Mucosa of descending colon (tissue), 3 donors: ENCODE measurements at regions not wholly inside any gene's neighbourhood (a gene's known extent, or its start where the extent isn't known, plus 50 kb on each side); places are given as distances from the start of the nearest gene placed in this dataset.

Experiments
- ATAC-seq: fragments of 200-7000 bp; cut with Tn5 transposase; one replicate; pipeline ENCODE4 v1.9.1; 2020; ENCODE audit warnings: mild to moderate bottlenecking, moderate library complexity
- DNase-seq, 3 donors: peaks; one replicate each; pipeline ENCODE4 v3.0.0-alpha.2; 2020
- H3K36me3 ChIP-seq: fragments of 200-600 bp; one replicate; pipeline ENCODE4 v1.8.0; 2021; ENCODE audit warnings: low read depth, mild to moderate bottlenecking
- H3K4me1 ChIP-seq: fragments of 200-600 bp; one replicate; pipeline ENCODE4 v1.8.0; 2021; ENCODE audit warnings: low read depth, mild to moderate bottlenecking
- H3K4me3 ChIP-seq: fragments of 200-600 bp; one replicate; pipeline ENCODE4 v1.8.0; 2021; ENCODE audit warnings: mild to moderate bottlenecking
- H3K9me3 ChIP-seq: fragments of 200-600 bp; one replicate; pipeline ENCODE4 v1.8.0; 2021; ENCODE audit warnings: mild to moderate bottlenecking
- CTCF ChIP-seq: fragments of 200-600 bp; IDR thresholded peaks from one replicate; pipeline ENCODE4 v1.8.0; 2022; ENCODE audit warnings: antibody characterized with exemption, mild to moderate bottlenecking
- intact Hi-C, 2 donors: fragments of 100-400 bp; cut with DNase I in 1 of 2; cut with micrococcal nuclease in 1 of 2; formaldehyde crosslinking; loops; one replicate each; pipeline versions ENCODE4 v1.11.0 to v1.11.1; 2022; cut with DNase I, micrococcal nuclease
- donor health status: DM: no; HTN: no; CAD: no; lungs with moderate emphysema.
- donor health status: DM: no; HTN: no; CAD: no.
- donor health status: DM: no; HTN: yes; CAD: no.

- Histone ChIP-seq H3K4me1 (no peaks in the 10 kb centered on the region), H3K9me3 (no peaks in the 10 kb centered on the region), H3K36me3 (no peaks in the 10 kb centered on the region), H3K4me3 (no peak overlapping the region)
- DNase-seq: no peak
- intact Hi-C loops: no loop called here
- TF ChIP-seq CTCF: no peak
- ATAC-seq: no peak
Observed at GRCh38 chr11:64474680-64475079, 81.1 kb upstream of the SLC22A11 start.

GRCh38 chr11:64475145-64475544 lies 80.6 kb upstream of the SLC22A11 start:
- Histone ChIP-seq H3K9me3 (no peaks in the 10 kb centered on the region), H3K4me3 (no peak overlapping the region), H3K4me1 (no peaks in the 10 kb centered on the region), H3K36me3 (no peaks in the 10 kb centered on the region)
- intact Hi-C loops: no loop called here
- ATAC-seq (no peak), DNase-seq (no peak)
- TF ChIP-seq CTCF: no peak

GRCh38 chr11:64476881-64477280 lies 78.9 kb upstream of the SLC22A11 start:
- H3K9me3 ChIP-seq: no peaks in the 10 kb centered on the region
- no peaks in the 10 kb centered on the region for H3K36me3 ChIP-seq
- no peak overlapping the region for H3K4me3 ChIP-seq
- TF ChIP-seq CTCF: no peak
- DNase-seq (no peak), ATAC-seq (no peak)
- intact Hi-C loops: no loop called here
- no peaks in the 10 kb centered on the region for H3K4me1 ChIP-seq

- Histone ChIP-seq H3K4me1 (no peaks in the 10 kb centered on the region), H3K4me3 (no peak overlapping the region), H3K36me3 (no peaks in the 10 kb centered on the region), H3K9me3 (no peaks in the 10 kb centered on the region)
- intact Hi-C loops: no loop called here
- no peak for ATAC-seq
- TF ChIP-seq CTCF: no peak
- no peak for DNase-seq
Observed at GRCh38 chr11:64477675-64478074, 78.1 kb upstream of the SLC22A11 start.

- ATAC-seq (no peak), DNase-seq (no peak)
- Histone ChIP-seq H3K4me1 (no peaks in the 10 kb centered on the region), H3K36me3 (no peaks in the 10 kb centered on the region), H3K4me3 (no peak overlapping the region), H3K9me3 (no peaks in the 10 kb centered on the region)
- intact Hi-C loops: no loop called here
- no peak for TF ChIP-seq CTCF
Observed at GRCh38 chr11:64482588-64482987, 73.2 kb upstream of the SLC22A11 start.
